HG03432 (cell line): ENCODE measurements at regions not wholly inside any gene's neighbourhood (a gene's known extent, or its start where the extent isn't known, plus 50 kb on each side); places are given as distances from the start of the nearest gene placed in this dataset.
"Not testable (repeated sequence)": the region's sequence is repeated elsewhere in the genome, so short reads cannot be mapped to it uniquely, and the experiment has no call there.

ENCODE experiments used
- ATAC-seq: cut with Tn5 transposase; IDR thresholded peaks from one replicate; pipeline ENCODE4 v1.9.1; 2021; ENCODE audit warnings: mild to moderate bottlenecking, moderate library complexity; ENCODE audit not compliant: unreplicated experiment

GRCh38 chr18:23311351-23312121 is 141.6 kb upstream of the RIOK3 start:
- ATAC-seq = no peak

DNA sequence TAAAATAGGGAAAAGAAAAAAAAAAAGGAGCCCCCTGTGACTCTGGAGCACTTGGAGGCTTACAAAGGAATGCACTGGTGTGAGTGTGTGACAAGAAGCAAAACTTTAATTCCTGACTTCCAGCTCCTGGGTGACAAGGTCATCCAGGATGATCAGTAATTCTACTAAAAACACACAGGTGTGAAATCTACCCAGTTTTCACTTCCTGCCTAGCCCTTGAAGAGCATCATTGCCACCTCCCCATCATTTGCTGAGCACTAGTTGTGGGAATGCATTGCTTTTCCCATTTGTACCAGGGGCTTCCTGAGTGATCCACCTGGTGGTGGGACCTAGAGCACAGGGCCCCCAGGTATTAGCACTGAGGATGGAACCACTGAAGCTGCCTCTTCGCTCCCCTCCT is 139.7 kb upstream of the RIOK3 start:
- no peak for ATAC-seq

DNA sequence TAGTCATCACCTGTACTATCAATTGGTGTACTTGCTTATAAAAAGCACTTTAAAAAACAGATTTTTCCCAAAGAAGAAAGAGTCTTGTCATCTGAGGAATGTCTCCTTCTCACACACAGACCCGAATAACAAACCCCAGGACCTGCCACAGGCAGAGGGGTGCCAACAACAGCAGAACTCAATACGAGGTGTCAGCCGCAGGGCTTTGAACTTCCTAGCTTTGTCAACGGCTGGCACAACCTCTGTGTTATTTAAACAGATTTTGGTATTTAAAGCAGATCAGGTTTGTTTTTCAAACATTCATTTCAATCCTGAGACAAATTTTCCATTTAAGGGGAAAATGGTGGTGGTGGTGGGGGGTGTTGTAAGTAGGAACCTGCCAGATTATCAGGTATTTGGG is 138.4 kb upstream of the RIOK3 start:
- no peak for ATAC-seq

GRCh38 chr18:23316316-23316715 is 136.8 kb upstream of the RIOK3 start:
- ATAC-seq = no peak

GRCh38 chr18:23316988-23317387 is 136.1 kb upstream of the RIOK3 start:
- no peak for ATAC-seq

DNA sequence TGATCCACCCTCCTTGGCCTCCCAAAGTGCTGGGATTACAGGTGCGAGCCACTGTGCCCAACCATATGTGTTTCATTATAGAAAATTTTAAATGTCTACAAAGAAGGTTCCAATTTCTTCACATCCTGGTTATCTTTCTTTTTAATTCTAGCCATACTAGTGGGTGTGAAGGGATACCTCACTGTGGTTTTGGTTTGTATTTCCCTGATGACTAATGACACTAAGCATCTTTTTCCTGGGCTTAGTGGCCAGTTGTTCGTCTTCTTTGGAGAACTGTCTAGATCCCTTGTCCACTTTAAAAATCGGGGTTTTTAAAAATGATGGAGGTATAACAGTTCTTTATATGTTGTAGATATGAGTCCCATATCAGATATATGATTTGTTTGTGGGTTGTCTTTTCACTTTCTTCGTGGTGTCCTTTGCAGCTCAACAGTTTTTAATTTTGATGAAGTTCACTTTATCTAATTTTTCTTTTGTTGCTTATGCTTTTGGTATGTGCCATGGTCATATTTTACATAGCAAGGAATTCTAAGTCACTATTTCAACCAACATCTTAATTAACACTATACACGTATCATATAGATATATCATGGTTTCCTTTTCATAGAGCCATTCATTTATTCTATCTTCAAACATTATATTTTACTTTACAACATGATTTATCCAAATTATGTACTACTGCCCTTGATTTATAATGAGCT is 135.0 kb upstream of the RIOK3 start:
- no peak for ATAC-seq

DNA sequence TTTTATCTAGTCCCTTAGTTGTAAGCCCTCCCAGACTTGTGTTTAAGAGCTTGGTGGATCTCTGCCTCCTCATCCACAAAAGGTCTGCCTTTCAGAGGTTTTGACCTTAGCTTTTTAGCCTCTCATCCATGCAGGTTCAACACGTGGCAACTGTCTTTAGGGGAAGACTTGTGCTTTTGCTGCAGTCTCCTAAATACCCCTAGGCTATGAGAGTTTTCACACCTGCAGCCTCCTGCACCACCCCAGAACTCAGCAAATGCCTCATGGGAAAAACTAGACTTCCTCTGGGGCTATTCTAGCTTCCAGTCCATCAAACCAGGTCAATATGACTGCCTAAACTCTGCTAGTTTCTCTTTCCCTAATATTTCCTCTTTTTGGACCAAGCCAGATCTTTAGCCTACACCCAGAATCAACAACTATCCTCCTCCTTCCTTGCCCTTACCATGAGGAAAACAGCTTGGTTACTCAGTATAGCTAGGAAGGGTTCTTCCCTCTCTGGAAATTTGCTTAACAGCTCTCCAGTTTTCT is 132.3 kb upstream of the RIOK3 start:
- ATAC-seq = no peak

GRCh38 chr18:23321996-23322395 is 131.1 kb upstream of the RIOK3 start:
- no peak for ATAC-seq

GRCh38 chr18:23324056-23324811 is 128.9 kb upstream of the RIOK3 start:
- ATAC-seq = no peak

- no peak for ATAC-seq
Measured at GRCh38 chr18:23324861-23325260, 128.2 kb upstream of the RIOK3 start.

DNA sequence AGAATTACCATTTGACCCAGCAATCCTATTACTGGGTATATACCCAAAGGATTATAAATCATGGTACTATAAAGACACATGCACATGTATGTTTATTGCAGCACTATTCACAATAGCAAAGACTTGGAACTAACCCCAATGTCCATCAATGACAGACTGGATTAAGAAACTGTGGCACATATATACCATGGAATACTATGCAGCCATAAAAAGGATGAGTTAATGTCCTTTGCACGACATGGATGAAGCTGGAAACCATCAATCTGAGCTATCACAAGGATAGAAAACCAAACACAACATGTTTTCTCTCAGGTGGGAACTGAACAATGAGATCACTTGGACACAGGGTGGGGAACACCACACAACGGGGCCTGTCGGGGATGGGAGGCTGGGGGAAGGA is 123.4 kb upstream of the RIOK3 start:
- ATAC-seq = not testable (repeated sequence)

DNA sequence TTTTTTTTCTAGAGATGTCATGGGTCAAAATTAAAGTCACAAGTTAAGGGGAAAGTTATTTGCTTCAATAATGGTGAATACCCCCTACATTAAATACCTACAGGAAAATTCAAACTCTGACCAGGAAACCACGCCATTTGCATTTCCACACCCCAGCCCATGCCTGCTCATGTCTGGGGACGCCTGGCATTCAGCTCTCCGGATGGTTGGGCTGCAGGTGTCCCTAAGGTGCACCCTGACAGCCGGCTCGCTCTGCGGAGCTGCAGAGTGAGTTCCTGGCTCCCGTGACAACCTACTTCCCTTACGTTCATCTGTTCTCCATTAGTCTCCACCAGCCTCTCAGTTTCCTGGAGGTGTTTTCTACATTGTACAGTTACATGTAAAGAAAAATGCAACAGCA is 122.7 kb upstream of the RIOK3 start:
- ATAC-seq = peak; percentile 91

GRCh38 chr18:23331091-23331920 is 121.8 kb upstream of the RIOK3 start:
- ATAC-seq = no peak

- no peak for ATAC-seq
Measured at GRCh38 chr18:23332356-23332755, 120.7 kb upstream of the RIOK3 start.

DNA sequence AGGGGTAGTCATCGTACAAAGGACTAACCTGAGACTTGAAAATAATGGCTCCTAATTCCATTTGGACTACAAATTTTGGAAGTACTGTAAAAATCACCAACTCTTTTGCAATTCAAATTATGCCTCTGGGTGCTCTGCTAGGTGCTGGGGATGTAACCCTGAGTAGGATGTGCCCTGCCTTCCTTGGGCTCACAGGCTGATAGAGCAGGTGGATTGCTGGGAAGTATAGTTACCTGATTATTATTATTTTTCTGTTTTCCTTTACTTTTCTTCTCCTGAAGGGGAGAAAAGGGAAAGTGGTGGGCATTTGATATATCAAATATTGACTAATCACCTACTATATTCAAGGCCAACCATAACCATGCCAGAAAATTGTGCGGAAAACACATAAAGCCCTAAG is 119.3 kb upstream of the RIOK3 start:
- ATAC-seq = no peak

- ATAC-seq = no peak
Measured at GRCh38 chr18:23334569-23334968, 118.5 kb upstream of the RIOK3 start.

GRCh38 chr18:23336101-23336500 is 117.0 kb upstream of the RIOK3 start:
- no peak for ATAC-seq

DNA sequence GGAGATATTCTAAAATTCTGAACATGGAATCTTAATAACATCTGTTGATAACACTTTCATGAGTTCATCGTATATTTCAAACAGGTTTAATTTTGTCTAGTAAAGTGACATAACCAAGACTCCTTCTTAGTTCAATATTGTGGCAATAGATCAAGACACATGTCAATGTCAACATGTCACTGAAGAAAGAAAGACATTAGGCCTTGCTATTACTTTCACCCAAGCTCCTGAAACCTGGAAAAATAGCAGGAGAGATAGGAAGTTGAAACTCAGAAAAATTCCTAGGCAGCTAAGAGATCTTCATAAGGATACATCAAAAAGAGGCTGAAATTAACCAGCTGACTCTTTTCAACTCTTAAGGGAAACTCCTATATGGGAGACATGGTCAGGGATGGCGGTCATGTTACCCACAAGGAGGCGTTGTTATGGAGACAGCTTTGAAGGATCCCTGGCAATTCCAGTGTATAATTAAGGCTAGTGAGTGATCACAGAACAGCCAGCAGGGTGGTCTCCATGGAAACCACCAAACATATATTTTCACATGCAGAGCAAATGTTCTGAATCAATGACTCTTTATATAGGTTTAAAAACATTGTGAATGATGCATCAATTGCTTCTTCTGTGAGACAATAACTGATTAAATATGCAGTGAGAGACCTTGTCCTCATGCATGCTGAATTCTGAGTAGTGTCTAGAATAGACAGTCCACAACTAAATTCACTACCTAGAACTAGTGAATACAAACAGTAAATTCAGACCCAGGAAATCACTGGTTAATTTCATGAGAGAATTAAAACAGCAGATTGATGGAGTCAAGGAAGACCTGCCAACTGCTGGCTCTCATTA is 115.3 kb upstream of the RIOK3 start:
- ATAC-seq = no peak

DNA sequence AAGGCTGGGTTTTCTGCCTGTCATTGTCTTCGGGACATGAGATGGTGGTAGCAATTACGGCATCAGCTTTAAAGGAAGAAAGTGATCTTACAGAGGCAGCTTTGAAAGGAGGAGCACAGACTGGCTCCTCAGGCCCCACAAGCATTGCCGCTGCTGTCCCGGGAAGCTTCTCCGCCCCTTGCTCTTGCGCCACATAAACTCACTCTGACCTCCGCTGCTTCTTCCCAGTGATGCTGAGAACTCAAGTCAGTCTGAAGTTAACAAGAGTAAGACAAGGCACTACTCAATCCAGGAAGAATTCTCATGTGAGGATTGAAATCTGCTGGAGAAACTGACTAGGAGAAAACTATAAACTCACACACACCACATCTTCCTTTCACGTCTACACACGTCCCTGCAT is 112.4 kb upstream of the RIOK3 start:
- no peak for ATAC-seq

GRCh38 chr18:23341383-23341782 is 111.7 kb upstream of the RIOK3 start:
- ATAC-seq = no peak
